NCI-H526 treated with DMSO at 0.1 percent for 48 hours (cell line): ENCODE measurements at regions not wholly inside any gene's neighbourhood (a gene's known extent, or its start where the extent isn't known, plus 50 kb on each side); places are given as distances from the start of the nearest gene placed in this dataset.

ENCODE experiments used
- DNase-seq: peaks from one replicate; lab custom pipeline; 2025; lab: John Stamatoyannopoulos, UW

DNA sequence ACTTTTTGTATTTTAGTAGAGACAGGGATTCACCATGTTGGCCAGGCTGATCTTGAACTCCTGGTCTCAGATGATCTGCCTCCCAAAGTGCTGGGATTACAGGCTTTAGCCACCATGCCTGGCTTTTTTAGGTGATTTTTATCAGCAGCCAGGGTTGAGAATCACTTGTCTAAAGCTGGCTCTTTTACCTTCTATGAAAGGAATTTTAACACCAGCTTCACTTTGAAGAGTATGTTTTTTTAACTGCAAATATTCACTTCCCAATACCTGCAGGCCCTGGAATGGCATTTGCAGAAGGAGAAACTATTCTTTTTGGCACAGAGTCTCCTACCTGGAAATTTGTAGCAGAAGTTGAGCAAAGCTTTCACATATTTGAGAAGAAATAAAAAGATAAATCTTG, 63.6 kb upstream of the NAA20 start:
- DNase-seq: no peak

DNA sequence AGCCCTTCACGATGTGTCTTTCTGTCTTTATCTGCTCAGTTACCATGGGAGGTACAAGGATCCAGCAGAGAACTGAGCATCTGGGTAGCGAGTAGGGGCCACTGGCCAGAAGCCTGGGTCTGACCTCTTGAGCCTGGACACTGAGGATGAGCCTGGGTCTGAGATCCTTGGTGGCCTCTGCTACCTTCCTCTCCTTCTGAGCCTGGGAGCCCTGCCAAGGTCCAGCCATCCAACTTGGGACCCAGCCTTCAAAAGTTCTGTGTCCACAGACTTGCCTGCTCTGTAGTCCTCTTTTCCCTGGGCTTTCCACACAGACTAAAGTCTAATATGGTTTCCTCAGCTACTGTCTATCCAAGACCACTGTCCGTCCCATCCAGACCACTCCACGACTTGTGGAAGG, 60.2 kb upstream of the NAA20 start:
- no peak for DNase-seq

DNA sequence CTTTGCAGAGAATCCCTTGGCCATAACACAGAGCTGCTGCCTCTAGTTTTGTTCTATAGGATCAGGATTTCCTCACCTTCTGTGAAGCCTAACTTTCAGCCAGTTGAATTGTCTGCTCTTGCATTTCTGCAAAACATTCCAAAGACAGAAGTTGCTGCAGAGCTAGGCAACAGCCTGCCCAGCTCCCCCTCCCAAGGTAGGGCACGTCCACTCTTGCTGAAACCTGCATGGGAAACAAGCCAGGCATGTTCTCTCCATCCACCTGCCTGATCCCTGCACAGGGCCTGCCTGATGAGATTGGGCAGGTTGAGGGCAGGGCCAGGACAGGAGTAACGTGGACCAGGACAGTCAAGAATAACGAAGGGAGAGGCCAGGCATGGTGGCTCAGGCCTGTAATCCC, 58.9 kb upstream of the NAA20 start:
- no peak for DNase-seq

DNA sequence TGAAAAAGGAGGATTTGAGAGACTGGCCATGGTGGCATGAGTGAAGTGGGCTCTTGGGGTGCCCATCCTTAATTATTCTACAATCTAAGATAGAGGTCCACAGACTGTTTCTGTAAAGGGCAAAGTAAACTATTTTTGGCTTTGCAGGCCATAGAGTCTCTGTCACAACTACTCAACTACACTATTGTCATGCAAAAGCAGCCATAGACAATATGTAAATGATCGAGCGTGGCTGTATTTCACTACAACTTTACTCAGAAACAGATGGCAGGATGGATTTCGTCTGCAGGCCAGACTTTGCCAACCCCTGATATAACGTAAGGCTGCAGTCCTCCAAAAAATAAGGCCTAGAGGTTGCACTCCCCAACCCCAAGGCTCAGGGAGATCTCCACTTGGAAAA, 58.2 kb upstream of the NAA20 start:
- DNase-seq: no peak

DNA sequence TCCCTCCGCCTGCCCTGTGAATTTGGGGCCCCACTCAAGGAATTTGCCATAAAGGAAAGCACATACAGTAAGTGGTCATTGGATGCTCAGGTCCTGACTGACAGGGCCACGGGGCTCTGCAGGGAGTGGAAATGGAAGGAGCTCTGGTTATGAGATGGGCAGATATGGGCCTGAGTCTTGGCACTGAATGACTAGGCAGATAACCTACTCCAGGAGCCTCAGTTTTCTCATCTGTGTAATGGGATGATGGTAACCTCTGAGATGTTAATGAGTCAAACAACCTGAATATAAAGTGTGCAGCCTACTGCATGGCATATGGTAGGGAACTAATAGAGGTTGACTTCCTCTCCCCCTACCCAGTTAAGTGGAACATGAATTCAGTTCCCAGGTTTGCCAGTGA, 56.4 kb upstream of the NAA20 start:
- DNase-seq: no peak

DNA sequence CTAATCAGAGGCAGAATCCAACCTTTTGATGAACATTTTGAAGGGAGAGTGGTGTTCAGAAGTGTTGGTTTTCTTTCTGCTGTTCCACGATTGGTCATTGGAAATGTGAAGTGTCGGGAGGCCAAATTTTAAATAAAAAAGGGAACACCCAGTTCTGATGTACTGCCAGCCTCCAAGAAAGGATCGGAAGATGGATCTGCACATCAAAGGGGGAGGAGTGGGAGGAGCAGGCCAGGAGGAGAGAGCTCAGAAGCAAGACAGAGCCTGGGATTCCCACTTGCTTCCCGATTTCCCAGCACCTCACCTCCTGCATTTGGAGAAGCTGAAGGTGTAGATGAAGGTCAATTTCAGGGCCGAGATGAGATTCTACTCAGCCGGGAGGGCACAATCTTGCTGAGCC, 55.9 kb upstream of the NAA20 start:
- DNase-seq: no peak

DNA sequence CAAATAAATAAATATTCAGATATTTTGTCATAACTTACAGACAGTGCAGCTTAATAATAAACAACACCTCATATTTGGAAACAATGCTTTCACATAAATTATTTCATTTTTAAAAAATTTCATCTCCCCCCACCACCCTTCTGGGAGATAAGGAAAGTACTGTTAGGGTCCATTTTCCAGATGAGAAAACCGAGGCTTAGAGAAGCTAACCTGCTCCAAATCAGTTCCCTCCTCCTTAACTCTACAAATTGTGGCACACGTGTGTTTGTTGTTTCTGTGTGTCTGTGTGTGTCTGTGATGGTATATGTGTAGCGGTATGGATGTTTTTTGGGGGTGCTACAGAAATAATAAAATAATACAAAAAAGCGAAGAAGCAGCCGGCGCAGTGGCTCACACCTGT, 54.2 kb upstream of the NAA20 start:
- DNase-seq: no peak

DNA sequence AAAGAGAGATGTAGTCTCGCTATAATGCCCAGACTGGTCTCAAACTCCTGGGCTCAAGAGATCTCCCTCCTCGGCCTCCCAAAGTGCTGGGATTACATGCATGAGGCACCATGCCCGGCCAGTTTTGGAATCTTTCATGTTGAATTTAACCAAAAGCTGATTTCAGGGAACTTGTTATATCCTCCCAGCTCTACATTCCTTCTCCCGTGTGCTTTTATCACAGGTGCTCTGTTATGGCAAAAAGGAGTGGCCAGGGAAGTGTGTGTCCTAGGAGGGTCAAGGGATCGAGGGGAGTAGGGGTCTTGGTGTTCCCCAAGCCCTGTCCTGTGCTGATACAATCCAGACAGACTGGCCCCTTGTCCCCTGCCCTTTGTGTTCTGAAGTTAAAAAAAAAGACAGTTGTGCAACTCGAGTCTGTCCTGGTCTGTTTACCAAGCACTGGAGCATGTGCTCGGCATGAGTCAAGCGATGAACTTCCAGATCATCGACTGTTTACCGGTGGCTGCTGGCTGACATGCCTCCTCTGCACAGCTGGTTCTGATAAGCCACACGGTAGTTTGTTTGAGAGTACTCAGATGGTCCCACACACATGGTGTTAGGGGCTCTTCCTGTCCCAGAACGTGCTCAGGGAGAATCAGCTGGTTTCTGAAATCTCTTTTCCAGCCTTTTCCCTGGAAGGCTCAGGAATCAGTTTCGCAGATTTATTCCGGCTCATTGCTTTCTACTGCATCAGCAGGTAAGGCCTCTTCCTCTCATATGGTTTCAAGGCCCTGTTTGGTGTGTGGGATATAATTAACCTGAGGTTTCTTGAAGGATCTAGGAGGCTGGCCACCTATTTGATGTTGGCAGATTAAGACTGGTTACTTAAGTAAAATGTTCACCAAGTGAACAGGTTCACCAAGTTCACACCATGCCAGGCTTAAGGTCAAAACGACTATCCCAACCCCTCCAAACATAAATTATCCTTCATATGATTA, 52.6 kb upstream of the NAA20 start:
- no peak for DNase-seq

DNA sequence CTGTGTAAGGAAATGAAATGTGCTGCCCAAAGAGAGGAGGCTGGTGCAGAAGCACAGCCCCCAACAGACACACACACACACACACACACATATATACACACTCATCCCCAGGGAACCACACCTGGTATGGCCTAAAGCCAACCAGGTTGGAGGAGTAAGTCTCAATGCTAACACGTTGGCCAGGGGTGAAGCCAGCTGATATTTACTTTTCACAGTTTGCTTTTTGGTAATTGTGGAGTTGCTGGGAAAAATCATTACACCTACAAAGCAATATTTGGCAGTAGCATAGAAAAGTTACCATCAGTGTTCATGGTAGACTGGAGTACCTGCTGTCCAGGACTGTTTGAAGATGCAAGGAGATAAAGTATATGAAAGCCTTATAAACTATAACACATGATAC, 50.3 kb upstream of the NAA20 start:
- DNase-seq: no peak
